Osteoblast (primary cell): ENCODE measurements at regions not wholly inside any gene's neighbourhood (a gene's known extent, or its start where the extent isn't known, plus 50 kb on each side); places are given as distances from the start of the nearest gene placed in this dataset.

Experiments
- DNase-seq: peaks from one replicate; pipeline ENCODE4 v3.0.0; 2011; ENCODE audit warnings: low spot score, mixed read lengths; ENCODE audit not compliant: insufficient read length; ENCODE audit errors: missing footprints
- H2AFZ ChIP-seq: 2 replicates; pipeline ENCODE4 v1.6.0; 2011; ENCODE audit warnings: mild to moderate bottlenecking, low read length
- H3K27ac ChIP-seq: 2 replicates; pipeline ENCODE4 v1.5.1; 2011; ENCODE audit warnings: mild to moderate bottlenecking, low read depth, low read length, moderate library complexity
- H3K27me3 ChIP-seq: 2 replicates; pipeline ENCODE4 v1.6.0; 2012; ENCODE audit warnings: mild to moderate bottlenecking, control low read depth, inconsistent platforms, low read length, moderate library complexity; ENCODE audit not compliant: insufficient read depth
- H3K36me3 ChIP-seq: 2 replicates; pipeline ENCODE4 v1.5.1; 2011; ENCODE audit warnings: mild to moderate bottlenecking, low read length, control low read depth, moderate library complexity; ENCODE audit not compliant: insufficient read depth
- H3K4me1 ChIP-seq: 2 replicates; pipeline ENCODE4 v1.5.1; 2011; ENCODE audit warnings: mild to moderate bottlenecking, low read length, control low read depth, moderate library complexity; ENCODE audit not compliant: insufficient read depth
- H3K4me2 ChIP-seq: 2 replicates; pipeline ENCODE4 v1.6.0; 2011; ENCODE audit warnings: mild to moderate bottlenecking, low read length; ENCODE audit not compliant: insufficient read depth
- H3K4me3 ChIP-seq: fragments of 200-600 bp; sonication (generic); 3 replicates; pipeline ENCODE4 v1.5.1; 2012; ENCODE audit warnings: mild to moderate bottlenecking, low read length, inconsistent platforms; ENCODE audit not compliant: insufficient read depth
- H3K79me2 ChIP-seq: 2 replicates; pipeline ENCODE4 v1.6.0; 2012; ENCODE audit warnings: mild to moderate bottlenecking, low read length, control low read depth, inconsistent platforms; ENCODE audit not compliant: insufficient read depth
- H3K9me3 ChIP-seq: 2 replicates; pipeline ENCODE4 v1.5.1; 2011; ENCODE audit warnings: low read depth, low read length, control low read depth
- H4K20me1 ChIP-seq: 2 replicates; pipeline ENCODE4 v1.6.0; 2012; ENCODE audit warnings: mild to moderate bottlenecking, low read length, control low read depth; ENCODE audit not compliant: insufficient read depth
- TF ChIP-seq, protein P1 (sequence below): IDR thresholded peaks from 2 replicates; pipeline ENCODE4 v1.5.1; 2011; ENCODE audit warnings: mild to moderate bottlenecking, low read depth, low read length, moderate library complexity; ENCODE audit errors: extremely low read depth

DNA sequence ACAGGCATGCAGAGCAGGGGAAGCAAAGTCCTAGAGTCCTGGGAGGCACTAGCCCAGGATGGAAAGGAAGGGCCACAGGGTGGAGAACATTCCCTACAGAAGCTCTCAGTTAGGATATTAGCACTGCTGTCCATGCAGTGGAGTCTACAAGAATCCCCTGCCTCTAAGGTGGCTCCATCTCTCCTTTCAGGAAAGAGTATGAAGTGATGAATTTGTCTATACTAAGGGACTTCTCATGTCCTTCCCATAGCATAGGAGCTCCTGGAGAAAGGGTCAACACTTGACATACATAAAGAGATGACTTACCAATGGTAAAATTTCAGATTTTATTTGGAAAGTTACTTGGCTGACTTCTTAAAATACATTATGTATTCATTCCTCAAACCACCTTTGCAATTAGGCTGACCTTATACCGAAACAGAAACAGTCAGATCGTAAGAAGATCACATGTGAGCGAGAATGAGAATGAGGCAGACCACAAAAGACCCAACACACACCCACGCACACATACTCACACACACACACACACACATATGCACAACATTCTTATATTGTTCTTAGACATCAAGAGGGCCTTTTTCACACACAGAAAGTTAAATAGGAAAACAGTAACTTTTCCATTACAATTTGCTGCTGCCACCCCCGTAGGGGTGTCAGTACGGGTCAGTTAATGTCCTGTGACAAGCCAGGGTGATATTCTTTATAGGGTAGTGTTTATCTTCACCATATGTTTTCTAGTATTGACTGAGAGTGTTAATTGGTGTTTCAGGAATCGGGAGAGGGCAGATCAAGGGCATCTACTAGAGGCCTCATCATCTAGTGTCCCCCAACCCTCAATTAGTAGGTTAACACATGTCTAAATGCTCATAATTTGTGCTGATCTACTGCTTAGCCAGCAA is 159.4 kb downstream of the FAXC start:
- no peak overlapping the region for H3K4me2 ChIP-seq

DNA sequence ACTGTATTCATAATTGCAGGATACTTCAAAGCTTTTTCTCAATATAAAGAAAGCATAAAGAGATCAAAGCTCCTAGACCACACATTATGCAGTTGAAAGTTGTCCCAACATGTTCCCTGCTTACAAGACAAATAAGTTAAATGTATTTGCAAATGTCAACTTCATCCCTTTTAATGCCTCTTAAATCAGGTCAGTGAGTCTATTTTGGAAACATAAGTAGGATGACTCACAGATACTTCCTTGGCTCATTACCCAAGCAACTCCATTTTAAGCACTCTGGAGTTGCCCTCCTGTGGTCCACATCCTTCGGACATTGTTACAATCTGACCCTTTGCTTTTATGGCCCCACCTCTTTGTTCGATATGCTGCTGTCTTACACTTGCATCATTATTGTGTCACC is 162.0 kb downstream of the FAXC start:
- H3K36me3 ChIP-seq: no peaks in the 10 kb centered on the region
- TF ChIP-seq, protein P1, sequence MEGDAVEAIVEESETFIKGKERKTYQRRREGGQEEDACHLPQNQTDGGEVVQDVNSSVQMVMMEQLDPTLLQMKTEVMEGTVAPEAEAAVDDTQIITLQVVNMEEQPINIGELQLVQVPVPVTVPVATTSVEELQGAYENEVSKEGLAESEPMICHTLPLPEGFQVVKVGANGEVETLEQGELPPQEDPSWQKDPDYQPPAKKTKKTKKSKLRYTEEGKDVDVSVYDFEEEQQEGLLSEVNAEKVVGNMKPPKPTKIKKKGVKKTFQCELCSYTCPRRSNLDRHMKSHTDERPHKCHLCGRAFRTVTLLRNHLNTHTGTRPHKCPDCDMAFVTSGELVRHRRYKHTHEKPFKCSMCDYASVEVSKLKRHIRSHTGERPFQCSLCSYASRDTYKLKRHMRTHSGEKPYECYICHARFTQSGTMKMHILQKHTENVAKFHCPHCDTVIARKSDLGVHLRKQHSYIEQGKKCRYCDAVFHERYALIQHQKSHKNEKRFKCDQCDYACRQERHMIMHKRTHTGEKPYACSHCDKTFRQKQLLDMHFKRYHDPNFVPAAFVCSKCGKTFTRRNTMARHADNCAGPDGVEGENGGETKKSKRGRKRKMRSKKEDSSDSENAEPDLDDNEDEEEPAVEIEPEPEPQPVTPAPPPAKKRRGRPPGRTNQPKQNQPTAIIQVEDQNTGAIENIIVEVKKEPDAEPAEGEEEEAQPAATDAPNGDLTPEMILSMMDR: no peak
- no peak for DNase-seq

More for the DNA sequence above, 159.4 kb downstream of the FAXC start:
- H3K36me3 ChIP-seq: no peaks in the 10 kb centered on the region
- H3K9me3 ChIP-seq: no peaks in the 10 kb centered on the region
- TF ChIP-seq, protein P1: no peak
- no peaks in the 10 kb centered on the region for H3K27me3 ChIP-seq
- no peak overlapping the region for H3K27ac ChIP-seq
- no peaks in the 10 kb centered on the region for H3K4me1 ChIP-seq
- no peak overlapping the region for H2AFZ ChIP-seq
- H3K79me2 ChIP-seq: no peaks in the 10 kb centered on the region
- H4K20me1 ChIP-seq: no peaks in the 10 kb centered on the region
- H3K4me3 ChIP-seq: no peak overlapping the region
- no peak for DNase-seq

DNA sequence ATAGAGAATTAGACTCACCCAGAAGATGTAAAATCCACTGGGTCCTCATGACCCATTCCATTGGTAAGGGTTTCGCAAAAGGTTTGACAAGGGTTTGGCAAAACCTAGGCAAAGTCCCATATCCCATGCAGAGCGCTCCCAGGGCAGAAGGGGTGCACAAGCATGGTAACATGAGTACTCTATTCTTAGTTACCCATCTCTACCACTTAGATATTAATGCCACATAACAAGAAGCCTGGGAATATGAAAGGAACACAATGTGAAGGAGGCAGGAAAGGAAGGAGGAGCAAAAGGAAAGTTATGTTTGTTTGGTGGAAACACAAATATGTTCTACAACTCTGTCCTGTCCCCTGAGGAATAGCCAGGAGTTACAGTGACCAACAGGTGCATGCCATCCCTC is 163.1 kb downstream of the FAXC start:
- TF ChIP-seq, protein P1: no peak
- Histone ChIP-seq H3K79me2 (no peaks in the 10 kb centered on the region), H2AFZ (no peak overlapping the region), H3K27me3 (no peaks in the 10 kb centered on the region), H3K4me2 (no peak overlapping the region), H3K36me3 (no peaks in the 10 kb centered on the region), H4K20me1 (no peaks in the 10 kb centered on the region), H3K9me3 (no peaks in the 10 kb centered on the region), H3K4me1 (no peaks in the 10 kb centered on the region), H3K4me3 (no peak overlapping the region), H3K27ac (no peak overlapping the region)
- DNase-seq: no peak

More for the DNA sequence above, 162.0 kb downstream of the FAXC start:
- Histone ChIP-seq H3K4me2 (no peak overlapping the region), H3K4me1 (no peaks in the 10 kb centered on the region), H4K20me1 (no peaks in the 10 kb centered on the region), H3K4me3 (no peak overlapping the region), H3K27me3 (no peaks in the 10 kb centered on the region), H3K79me2 (no peaks in the 10 kb centered on the region), H3K27ac (no peak overlapping the region), H3K9me3 (no peaks in the 10 kb centered on the region), H2AFZ (no peak overlapping the region)

DNA sequence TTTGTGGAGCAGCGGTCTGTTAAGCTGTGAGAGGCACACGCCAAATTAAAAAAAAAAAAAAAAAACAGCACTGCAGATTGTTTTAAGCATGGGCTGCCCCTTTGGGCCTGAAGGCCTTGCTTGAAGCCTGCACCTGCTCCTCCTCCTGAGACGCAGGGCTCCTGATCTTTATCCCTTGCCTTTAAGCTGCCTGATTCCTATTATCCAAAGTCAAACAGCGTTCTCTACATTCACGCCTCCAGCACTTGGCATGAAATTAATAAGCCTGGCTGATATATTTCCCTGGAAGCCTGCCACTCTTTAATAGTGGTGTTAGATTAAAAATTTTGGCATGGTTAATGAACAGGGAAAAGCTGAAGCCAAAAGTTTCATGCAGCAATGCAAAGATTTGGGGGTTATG is 163.9 kb downstream of the FAXC start:
- no peaks in the 10 kb centered on the region for H3K4me1 ChIP-seq
- no peak overlapping the region for H3K4me2 ChIP-seq
- no peaks in the 10 kb centered on the region for H3K27me3 ChIP-seq
- no peak overlapping the region for H3K27ac ChIP-seq
- no peak overlapping the region for H2AFZ ChIP-seq
- TF ChIP-seq, protein P1: no peak
- no peaks in the 10 kb centered on the region for H3K36me3 ChIP-seq
- no peaks in the 10 kb centered on the region for H4K20me1 ChIP-seq
- no peak overlapping the region for H3K4me3 ChIP-seq
- H3K79me2 ChIP-seq: no peaks in the 10 kb centered on the region
- H3K9me3 ChIP-seq: no peaks in the 10 kb centered on the region
- no peak for DNase-seq
